ENCODE measurements at regions not wholly inside any gene's neighbourhood (a gene's known extent, or its start where the extent isn't known, plus 50 kb on each side); places are given as distances from the start of the nearest gene placed in this dataset.

DNA sequence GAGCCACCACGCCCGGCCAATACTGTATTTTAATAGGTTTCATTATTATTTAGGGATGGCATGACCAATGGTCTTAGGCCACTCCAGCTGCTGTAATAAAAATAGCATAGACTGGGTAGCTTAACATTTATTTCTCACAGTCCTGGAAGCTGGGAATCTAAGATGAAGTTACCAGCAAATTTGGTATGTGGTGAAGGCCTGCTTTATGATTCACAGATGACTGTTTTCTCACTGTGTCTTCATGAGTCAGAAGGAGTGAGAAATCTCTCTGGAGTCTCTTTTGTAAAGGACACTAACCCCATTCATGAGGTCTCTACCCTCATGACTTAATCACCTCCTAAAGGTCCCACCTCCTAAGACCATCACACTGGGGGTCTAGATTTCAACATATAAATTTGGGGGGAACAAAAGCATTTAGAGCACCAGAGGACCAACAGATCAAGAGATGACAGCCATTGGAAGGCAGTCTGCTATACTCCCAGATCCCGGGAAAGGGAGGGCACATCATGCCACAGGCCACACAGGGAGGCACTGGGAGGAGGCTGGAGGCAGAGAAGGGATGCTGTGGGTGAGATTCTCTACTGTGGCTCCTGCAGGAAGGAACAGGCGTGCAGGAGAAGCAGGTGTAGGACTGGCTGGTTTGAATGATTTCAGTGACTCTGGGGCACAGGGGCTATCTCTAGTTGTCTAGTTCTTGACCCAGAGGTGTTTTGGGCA is 335.8 kb upstream of the SFRP2 start:
- TF ChIP-seq POLR2AphosphoS5 (IDR thresholded peaks at IDR 0.05; ENCODE audit: low read depth): no peak
- TF ChIP-seq, protein P1, sequence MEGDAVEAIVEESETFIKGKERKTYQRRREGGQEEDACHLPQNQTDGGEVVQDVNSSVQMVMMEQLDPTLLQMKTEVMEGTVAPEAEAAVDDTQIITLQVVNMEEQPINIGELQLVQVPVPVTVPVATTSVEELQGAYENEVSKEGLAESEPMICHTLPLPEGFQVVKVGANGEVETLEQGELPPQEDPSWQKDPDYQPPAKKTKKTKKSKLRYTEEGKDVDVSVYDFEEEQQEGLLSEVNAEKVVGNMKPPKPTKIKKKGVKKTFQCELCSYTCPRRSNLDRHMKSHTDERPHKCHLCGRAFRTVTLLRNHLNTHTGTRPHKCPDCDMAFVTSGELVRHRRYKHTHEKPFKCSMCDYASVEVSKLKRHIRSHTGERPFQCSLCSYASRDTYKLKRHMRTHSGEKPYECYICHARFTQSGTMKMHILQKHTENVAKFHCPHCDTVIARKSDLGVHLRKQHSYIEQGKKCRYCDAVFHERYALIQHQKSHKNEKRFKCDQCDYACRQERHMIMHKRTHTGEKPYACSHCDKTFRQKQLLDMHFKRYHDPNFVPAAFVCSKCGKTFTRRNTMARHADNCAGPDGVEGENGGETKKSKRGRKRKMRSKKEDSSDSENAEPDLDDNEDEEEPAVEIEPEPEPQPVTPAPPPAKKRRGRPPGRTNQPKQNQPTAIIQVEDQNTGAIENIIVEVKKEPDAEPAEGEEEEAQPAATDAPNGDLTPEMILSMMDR (conservative IDR thresholded peaks at IDR 0.05; ENCODE audit: low read depth in 2 of 2): no peak
- no peak for TF ChIP-seq EZH2phosphoT487 (IDR thresholded peaks at IDR 0.05; ENCODE audit: unreplicated experiment)
- TF ChIP-seq EZH2 (IDR thresholded peaks at IDR 0.05; ENCODE audit: low read depth, unreplicated experiment): no peak
- TF ChIP-seq ZNF114 (CRISPR knock-in tag; IDR thresholded peaks at IDR 0.05): no peak
- no peak for TF ChIP-seq NANOG (IDR thresholded peaks at IDR 0.05; ENCODE audit: borderline replicate concordance)
- TF ChIP-seq, protein P2, sequence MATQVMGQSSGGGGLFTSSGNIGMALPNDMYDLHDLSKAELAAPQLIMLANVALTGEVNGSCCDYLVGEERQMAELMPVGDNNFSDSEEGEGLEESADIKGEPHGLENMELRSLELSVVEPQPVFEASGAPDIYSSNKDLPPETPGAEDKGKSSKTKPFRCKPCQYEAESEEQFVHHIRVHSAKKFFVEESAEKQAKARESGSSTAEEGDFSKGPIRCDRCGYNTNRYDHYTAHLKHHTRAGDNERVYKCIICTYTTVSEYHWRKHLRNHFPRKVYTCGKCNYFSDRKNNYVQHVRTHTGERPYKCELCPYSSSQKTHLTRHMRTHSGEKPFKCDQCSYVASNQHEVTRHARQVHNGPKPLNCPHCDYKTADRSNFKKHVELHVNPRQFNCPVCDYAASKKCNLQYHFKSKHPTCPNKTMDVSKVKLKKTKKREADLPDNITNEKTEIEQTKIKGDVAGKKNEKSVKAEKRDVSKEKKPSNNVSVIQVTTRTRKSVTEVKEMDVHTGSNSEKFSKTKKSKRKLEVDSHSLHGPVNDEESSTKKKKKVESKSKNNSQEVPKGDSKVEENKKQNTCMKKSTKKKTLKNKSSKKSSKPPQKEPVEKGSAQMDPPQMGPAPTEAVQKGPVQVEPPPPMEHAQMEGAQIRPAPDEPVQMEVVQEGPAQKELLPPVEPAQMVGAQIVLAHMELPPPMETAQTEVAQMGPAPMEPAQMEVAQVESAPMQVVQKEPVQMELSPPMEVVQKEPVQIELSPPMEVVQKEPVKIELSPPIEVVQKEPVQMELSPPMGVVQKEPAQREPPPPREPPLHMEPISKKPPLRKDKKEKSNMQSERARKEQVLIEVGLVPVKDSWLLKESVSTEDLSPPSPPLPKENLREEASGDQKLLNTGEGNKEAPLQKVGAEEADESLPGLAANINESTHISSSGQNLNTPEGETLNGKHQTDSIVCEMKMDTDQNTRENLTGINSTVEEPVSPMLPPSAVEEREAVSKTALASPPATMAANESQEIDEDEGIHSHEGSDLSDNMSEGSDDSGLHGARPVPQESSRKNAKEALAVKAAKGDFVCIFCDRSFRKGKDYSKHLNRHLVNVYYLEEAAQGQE (IDR thresholded peaks at IDR 0.05; ENCODE audit: unreplicated experiment): no peak
- TF ChIP-seq, protein P3, sequence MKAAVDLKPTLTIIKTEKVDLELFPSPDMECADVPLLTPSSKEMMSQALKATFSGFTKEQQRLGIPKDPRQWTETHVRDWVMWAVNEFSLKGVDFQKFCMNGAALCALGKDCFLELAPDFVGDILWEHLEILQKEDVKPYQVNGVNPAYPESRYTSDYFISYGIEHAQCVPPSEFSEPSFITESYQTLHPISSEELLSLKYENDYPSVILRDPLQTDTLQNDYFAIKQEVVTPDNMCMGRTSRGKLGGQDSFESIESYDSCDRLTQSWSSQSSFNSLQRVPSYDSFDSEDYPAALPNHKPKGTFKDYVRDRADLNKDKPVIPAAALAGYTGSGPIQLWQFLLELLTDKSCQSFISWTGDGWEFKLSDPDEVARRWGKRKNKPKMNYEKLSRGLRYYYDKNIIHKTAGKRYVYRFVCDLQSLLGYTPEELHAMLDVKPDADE (IDR thresholded peaks at IDR 0.05): no peak
- TF ChIP-seq CREB1 (CRISPR knock-in tag; IDR thresholded peaks at IDR 0.05; ENCODE audit: low read depth): no peak
- TF ChIP-seq JUNB (IDR thresholded peaks at IDR 0.05; ENCODE audit: unreplicated experiment): no peak
- TF ChIP-seq, protein P4, sequence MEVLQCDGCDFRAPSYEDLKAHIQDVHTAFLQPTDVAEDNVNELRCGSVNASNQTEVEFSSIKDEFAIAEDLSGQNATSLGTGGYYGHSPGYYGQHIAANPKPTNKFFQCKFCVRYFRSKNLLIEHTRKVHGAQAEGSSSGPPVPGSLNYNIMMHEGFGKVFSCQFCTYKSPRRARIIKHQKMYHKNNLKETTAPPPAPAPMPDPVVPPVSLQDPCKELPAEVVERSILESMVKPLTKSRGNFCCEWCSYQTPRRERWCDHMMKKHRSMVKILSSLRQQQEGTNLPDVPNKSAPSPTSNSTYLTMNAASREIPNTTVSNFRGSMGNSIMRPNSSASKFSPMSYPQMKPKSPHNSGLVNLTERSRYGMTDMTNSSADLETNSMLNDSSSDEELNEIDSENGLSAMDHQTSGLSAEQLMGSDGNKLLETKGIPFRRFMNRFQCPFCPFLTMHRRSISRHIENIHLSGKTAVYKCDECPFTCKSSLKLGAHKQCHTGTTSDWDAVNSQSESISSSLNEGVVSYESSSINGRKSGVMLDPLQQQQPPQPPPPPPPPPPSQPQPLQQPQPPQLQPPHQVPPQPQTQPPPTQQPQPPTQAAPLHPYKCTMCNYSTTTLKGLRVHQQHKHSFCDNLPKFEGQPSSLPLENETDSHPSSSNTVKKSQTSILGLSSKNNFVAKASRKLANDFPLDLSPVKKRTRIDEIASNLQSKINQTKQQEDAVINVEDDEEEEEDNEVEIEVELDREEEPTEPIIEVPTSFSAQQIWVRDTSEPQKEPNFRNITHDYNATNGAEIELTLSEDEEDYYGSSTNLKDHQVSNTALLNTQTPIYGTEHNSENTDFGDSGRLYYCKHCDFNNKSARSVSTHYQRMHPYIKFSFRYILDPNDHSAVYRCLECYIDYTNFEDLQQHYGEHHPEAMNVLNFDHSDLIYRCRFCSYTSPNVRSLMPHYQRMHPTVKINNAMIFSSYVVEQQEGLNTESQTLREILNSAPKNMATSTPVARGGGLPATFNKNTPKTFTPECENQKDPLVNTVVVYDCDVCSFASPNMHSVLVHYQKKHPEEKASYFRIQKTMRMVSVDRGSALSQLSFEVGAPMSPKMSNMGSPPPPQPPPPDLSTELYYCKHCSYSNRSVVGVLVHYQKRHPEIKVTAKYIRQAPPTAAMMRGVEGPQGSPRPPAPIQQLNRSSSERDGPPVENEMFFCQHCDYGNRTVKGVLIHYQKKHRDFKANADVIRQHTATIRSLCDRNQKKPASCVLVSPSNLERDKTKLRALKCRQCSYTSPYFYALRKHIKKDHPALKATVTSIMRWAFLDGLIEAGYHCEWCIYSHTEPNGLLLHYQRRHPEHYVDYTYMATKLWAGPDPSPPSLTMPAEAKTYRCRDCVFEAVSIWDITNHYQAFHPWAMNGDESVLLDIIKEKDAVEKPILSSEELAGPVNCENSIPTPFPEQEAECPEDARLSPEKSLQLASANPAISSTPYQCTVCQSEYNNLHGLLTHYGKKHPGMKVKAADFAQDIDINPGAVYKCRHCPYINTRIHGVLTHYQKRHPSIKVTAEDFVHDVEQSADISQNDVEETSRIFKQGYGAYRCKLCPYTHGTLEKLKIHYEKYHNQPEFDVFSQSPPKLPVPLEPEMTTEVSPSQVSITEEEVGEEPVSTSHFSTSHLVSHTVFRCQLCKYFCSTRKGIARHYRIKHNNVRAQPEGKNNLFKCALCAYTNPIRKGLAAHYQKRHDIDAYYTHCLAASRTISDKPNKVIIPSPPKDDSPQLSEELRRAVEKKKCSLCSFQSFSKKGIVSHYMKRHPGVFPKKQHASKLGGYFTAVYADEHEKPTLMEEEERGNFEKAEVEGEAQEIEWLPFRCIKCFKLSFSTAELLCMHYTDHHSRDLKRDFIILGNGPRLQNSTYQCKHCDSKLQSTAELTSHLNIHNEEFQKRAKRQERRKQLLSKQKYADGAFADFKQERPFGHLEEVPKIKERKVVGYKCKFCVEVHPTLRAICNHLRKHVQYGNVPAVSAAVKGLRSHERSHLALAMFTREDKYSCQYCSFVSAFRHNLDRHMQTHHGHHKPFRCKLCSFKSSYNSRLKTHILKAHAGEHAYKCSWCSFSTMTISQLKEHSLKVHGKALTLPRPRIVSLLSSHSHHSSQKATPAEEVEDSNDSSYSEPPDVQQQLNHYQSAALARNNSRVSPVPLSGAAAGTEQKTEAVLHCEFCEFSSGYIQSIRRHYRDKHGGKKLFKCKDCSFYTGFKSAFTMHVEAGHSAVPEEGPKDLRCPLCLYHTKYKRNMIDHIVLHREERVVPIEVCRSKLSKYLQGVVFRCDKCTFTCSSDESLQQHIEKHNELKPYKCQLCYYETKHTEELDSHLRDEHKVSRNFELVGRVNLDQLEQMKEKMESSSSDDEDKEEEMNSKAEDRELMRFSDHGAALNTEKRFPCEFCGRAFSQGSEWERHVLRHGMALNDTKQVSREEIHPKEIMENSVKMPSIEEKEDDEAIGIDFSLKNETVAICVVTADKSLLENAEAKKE (CRISPR knock-in tag; IDR thresholded peaks at IDR 0.05): no peak
- TF ChIP-seq STAT1 (IDR thresholded peaks at IDR 0.05; ENCODE audit: unreplicated experiment): no peak
- no peak for TF ChIP-seq ZNF331 (CRISPR knock-in tag; IDR thresholded peaks at IDR 0.05; ENCODE audit: low read depth)
